ENCODE measurements at regions not wholly inside any gene's neighbourhood (a gene's known extent, or its start where the extent isn't known, plus 50 kb on each side); places are given as distances from the start of the nearest gene placed in this dataset.

DNA sequence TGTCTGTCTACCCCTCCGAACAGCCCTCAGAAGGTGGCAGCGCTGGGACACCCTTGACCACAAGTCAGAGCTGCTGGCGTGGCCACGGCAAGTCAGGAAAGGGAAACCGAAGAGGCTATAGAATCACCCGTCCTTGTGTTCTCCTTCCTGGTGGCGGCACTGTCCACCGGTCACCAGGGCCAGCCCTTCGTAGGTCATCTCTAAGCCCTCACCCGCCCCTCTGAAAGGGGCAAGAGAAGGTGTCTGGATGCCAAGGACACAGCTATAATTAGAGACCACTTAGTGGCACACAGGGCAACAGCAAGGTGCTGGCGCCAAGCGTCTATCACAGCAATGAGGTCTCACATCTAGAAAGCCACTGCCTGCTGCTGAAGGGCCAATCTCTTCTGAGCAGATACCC, 320.9 kb downstream of the SHANK2 start:
- TF ChIP-seq EZH2 (IDR thresholded peaks at IDR 0.05; ENCODE audit: low read length, missing control alignments) (no peak), CTCF (conservative IDR thresholded peaks at IDR 0.05 in 1 of 2, IDR thresholded peaks at IDR 0.05 in 1 of 2; ENCODE audit: low read depth in 1 of 2, low read length in 2 of 2) (no peak)
